ENCODE measurements at regions not wholly inside any gene's neighbourhood (a gene's known extent, or its start where the extent isn't known, plus 50 kb on each side); places are given as distances from the start of the nearest gene placed in this dataset.

- no peaks in the 10 kb centered on the region for H3K79me2 ChIP-seq
- H3K27me3 ChIP-seq: no peaks in the 10 kb centered on the region
- H3K9me3 ChIP-seq (ENCODE audit: low read depth): no peaks in the 10 kb centered on the region
- no peaks in the 10 kb centered on the region for H4K20me1 ChIP-seq (ENCODE audit: insufficient read depth, poor library complexity, severe bottlenecking)
- no peaks in the 10 kb centered on the region for H3K4me1 ChIP-seq (ENCODE audit: insufficient read depth)
- no peaks in the 10 kb centered on the region for H3K9me2 ChIP-seq (replicated peaks; ENCODE audit: insufficient read depth)
- WGBS (ENCODE audit: low lambda C conversion rate, missing lambda C conversion rate): 97% methylated on average over 24 of the region's 24 CpGs
- H3K4me2 ChIP-seq: no peak overlapping the region
- no peak overlapping the region for H2AFZ ChIP-seq
- no peaks in the 10 kb centered on the region for H3K36me3 ChIP-seq (replicated peaks; ENCODE audit: insufficient read depth, low read depth)
- DNase-seq (ENCODE audit: low spot score): no peak
- TF ChIP-seq EZH2 (IDR thresholded peaks at IDR 0.05; ENCODE audit: borderline replicate concordance): no peak
- H3K27ac ChIP-seq: no peak overlapping the region
- H3K4me3 ChIP-seq: no peak overlapping the region
Observed at GRCh38 chr13:53408847-53409568, 380.4 kb downstream of the OLFM4 start.

- no peak overlapping the region for H3K4me3 ChIP-seq
- H3K4me1 ChIP-seq (ENCODE audit: insufficient read depth): no peaks in the 10 kb centered on the region
- H3K9me2 ChIP-seq (replicated peaks; ENCODE audit: insufficient read depth): no peaks in the 10 kb centered on the region
- H3K27ac ChIP-seq: no peak overlapping the region
- H2AFZ ChIP-seq: no peak overlapping the region
- no peak overlapping the region for H3K4me2 ChIP-seq
- no peaks in the 10 kb centered on the region for H3K9me3 ChIP-seq (ENCODE audit: low read depth)
- WGBS (ENCODE audit: low lambda C conversion rate, missing lambda C conversion rate): 53% methylated on average over 1 of the region's 1 CpG
- no peaks in the 10 kb centered on the region for H3K79me2 ChIP-seq
- H4K20me1 ChIP-seq (ENCODE audit: insufficient read depth, poor library complexity, severe bottlenecking): no peaks in the 10 kb centered on the region
- no peak for DNase-seq (ENCODE audit: low spot score)
- no peaks in the 10 kb centered on the region for H3K36me3 ChIP-seq (replicated peaks; ENCODE audit: insufficient read depth, low read depth)
- TF ChIP-seq EZH2phosphoT487 (IDR thresholded peaks at IDR 0.05; ENCODE audit: low read depth, severe bottlenecking, unreplicated experiment) (no peak), EZH2 (IDR thresholded peaks at IDR 0.05; ENCODE audit: borderline replicate concordance) (no peak)
- TF ChIP-seq, protein P1, sequence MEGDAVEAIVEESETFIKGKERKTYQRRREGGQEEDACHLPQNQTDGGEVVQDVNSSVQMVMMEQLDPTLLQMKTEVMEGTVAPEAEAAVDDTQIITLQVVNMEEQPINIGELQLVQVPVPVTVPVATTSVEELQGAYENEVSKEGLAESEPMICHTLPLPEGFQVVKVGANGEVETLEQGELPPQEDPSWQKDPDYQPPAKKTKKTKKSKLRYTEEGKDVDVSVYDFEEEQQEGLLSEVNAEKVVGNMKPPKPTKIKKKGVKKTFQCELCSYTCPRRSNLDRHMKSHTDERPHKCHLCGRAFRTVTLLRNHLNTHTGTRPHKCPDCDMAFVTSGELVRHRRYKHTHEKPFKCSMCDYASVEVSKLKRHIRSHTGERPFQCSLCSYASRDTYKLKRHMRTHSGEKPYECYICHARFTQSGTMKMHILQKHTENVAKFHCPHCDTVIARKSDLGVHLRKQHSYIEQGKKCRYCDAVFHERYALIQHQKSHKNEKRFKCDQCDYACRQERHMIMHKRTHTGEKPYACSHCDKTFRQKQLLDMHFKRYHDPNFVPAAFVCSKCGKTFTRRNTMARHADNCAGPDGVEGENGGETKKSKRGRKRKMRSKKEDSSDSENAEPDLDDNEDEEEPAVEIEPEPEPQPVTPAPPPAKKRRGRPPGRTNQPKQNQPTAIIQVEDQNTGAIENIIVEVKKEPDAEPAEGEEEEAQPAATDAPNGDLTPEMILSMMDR (IDR thresholded peaks at IDR 0.05; ENCODE audit: poor library complexity): no peak
- no peaks in the 10 kb centered on the region for H3K27me3 ChIP-seq
Observed at GRCh38 chr13:53411463-53411862, 382.9 kb downstream of the OLFM4 start.

- Histone ChIP-seq H3K79me2 (no peaks in the 10 kb centered on the region), H3K36me3 (replicated peaks; ENCODE audit: insufficient read depth, low read depth) (no peaks in the 10 kb centered on the region), H3K9me3 (ENCODE audit: low read depth) (no peaks in the 10 kb centered on the region), H3K4me1 (ENCODE audit: insufficient read depth) (no peaks in the 10 kb centered on the region), H3K27ac (no peak overlapping the region), H3K27me3 (no peaks in the 10 kb centered on the region), H3K4me2 (no peak overlapping the region), H4K20me1 (ENCODE audit: insufficient read depth, poor library complexity, severe bottlenecking) (no peaks in the 10 kb centered on the region), H2AFZ (no peak overlapping the region), H3K4me3 (no peak overlapping the region), H3K9me2 (replicated peaks; ENCODE audit: insufficient read depth) (no peaks in the 10 kb centered on the region)
- TF ChIP-seq, protein P1 (IDR thresholded peaks at IDR 0.05; ENCODE audit: poor library complexity): no peak
- TF ChIP-seq EZH2phosphoT487 (IDR thresholded peaks at IDR 0.05; ENCODE audit: low read depth, severe bottlenecking, unreplicated experiment) (no peak), EZH2 (IDR thresholded peaks at IDR 0.05; ENCODE audit: borderline replicate concordance) (no peak)
- DNase-seq (ENCODE audit: low spot score): no peak
- WGBS (ENCODE audit: low lambda C conversion rate, missing lambda C conversion rate): 97% methylated on average over 2 of the region's 2 CpGs
Observed at GRCh38 chr13:53415135-53415534, 386.5 kb downstream of the OLFM4 start.

GRCh38 chr13:53417601-53418000 is 389.0 kb downstream of the OLFM4 start:
- no peaks in the 10 kb centered on the region for H3K9me3 ChIP-seq (ENCODE audit: low read depth)
- H4K20me1 ChIP-seq (ENCODE audit: insufficient read depth, poor library complexity, severe bottlenecking): no peaks in the 10 kb centered on the region
- TF ChIP-seq, protein P1 (IDR thresholded peaks at IDR 0.05; ENCODE audit: poor library complexity): no peak
- TF ChIP-seq EZH2 (IDR thresholded peaks at IDR 0.05; ENCODE audit: borderline replicate concordance): no peak
- TF ChIP-seq EZH2phosphoT487 (IDR thresholded peaks at IDR 0.05; ENCODE audit: low read depth, severe bottlenecking, unreplicated experiment): no peak
- H3K27ac ChIP-seq: no peak overlapping the region
- H3K4me1 ChIP-seq (ENCODE audit: insufficient read depth): no peaks in the 10 kb centered on the region
- no peak overlapping the region for H2AFZ ChIP-seq
- H3K79me2 ChIP-seq: no peaks in the 10 kb centered on the region
- no peaks in the 10 kb centered on the region for H3K36me3 ChIP-seq (replicated peaks; ENCODE audit: insufficient read depth, low read depth)
- no peak overlapping the region for H3K4me3 ChIP-seq
- DNase-seq (ENCODE audit: low spot score): no peak
- H3K4me2 ChIP-seq: no peak overlapping the region
- no peaks in the 10 kb centered on the region for H3K27me3 ChIP-seq
- H3K9me2 ChIP-seq (replicated peaks; ENCODE audit: insufficient read depth): no peaks in the 10 kb centered on the region
